ENCODE measurements at regions not wholly inside any gene's neighbourhood (a gene's known extent, or its start where the extent isn't known, plus 50 kb on each side); places are given as distances from the start of the nearest gene placed in this dataset.

- no peaks in the 10 kb centered on the region for H3K4me1 ChIP-seq
- H3K36me3 ChIP-seq = no peaks in the 10 kb centered on the region
- TF ChIP-seq POLR2A (IDR thresholded peaks at IDR 0.05) (no peak), CTCF (IDR thresholded peaks at IDR 0.05) (no peak)
- no peak for DNase-seq
- no peak overlapping the region for H3K4me3 ChIP-seq
- no peak overlapping the region for H3K27ac ChIP-seq
- H3K27me3 ChIP-seq = no peaks in the 10 kb centered on the region
- H3K9me3 ChIP-seq = no peaks in the 10 kb centered on the region
These were observed 53.5 kb downstream of the ZNF608 start for GRCh38 chr5:124692950-124693349.

GRCh38 chr5:124692324-124692723, 54.1 kb downstream of the ZNF608 start:
- Histone ChIP-seq H3K36me3 (no peaks in the 10 kb centered on the region), H3K4me3 (no peak overlapping the region), H3K27ac (no peak overlapping the region), H3K9me3 (no peaks in the 10 kb centered on the region), H3K4me1 (no peaks in the 10 kb centered on the region), H3K27me3 (no peaks in the 10 kb centered on the region)
- TF ChIP-seq CTCF (IDR thresholded peaks at IDR 0.05) = no peak
- TF ChIP-seq POLR2A (IDR thresholded peaks at IDR 0.05) = no peak
- no peak for DNase-seq

- Histone ChIP-seq H3K4me3 (no peak overlapping the region), H3K4me1 (no peaks in the 10 kb centered on the region), H3K27ac (no peak overlapping the region), H3K36me3 (no peaks in the 10 kb centered on the region), H3K27me3 (no peaks in the 10 kb centered on the region), H3K9me3 (no peaks in the 10 kb centered on the region)
- no peak for DNase-seq
- TF ChIP-seq POLR2A (IDR thresholded peaks at IDR 0.05) = no peak
- TF ChIP-seq CTCF (IDR thresholded peaks at IDR 0.05) = no peak
These were observed 56.8 kb downstream of the ZNF608 start for GRCh38 chr5:124689653-124690052.

- no peak overlapping the region for H3K27ac ChIP-seq
- H3K9me3 ChIP-seq = no peaks in the 10 kb centered on the region
- TF ChIP-seq CTCF (IDR thresholded peaks at IDR 0.05) = no peak
- no peak for TF ChIP-seq POLR2A (IDR thresholded peaks at IDR 0.05)
- no peak overlapping the region for H3K4me3 ChIP-seq
- DNase-seq = no peak
- H3K36me3 ChIP-seq = no peaks in the 10 kb centered on the region
- no peaks in the 10 kb centered on the region for H3K27me3 ChIP-seq
- no peaks in the 10 kb centered on the region for H3K4me1 ChIP-seq
These were observed 60.0 kb downstream of the ZNF608 start for GRCh38 chr5:124686239-124687004.

GRCh38 chr5:124685404-124685930, 61.0 kb downstream of the ZNF608 start:
- Histone ChIP-seq H3K4me3 (no peak overlapping the region), H3K27me3 (no peaks in the 10 kb centered on the region), H3K4me1 (no peaks in the 10 kb centered on the region), H3K9me3 (no peaks in the 10 kb centered on the region), H3K36me3 (no peaks in the 10 kb centered on the region), H3K27ac (no peak overlapping the region)
- no peak for DNase-seq
- no peak for TF ChIP-seq POLR2A (IDR thresholded peaks at IDR 0.05)
- TF ChIP-seq CTCF (IDR thresholded peaks at IDR 0.05) = no peak
